Common myeloid progenitor, CD34-positive (primary cell): ENCODE measurements at regions not wholly inside any gene's neighbourhood (a gene's known extent, or its start where the extent isn't known, plus 50 kb on each side); places are given as distances from the start of the nearest gene placed in this dataset.

Source experiments
- CTCF ChIA-PET: fragments of 350-600 bp; sonication (Branson Sonifier 250); formaldehyde crosslinking; loops from one replicate; lab custom pipeline; 2021; ENCODE audit warnings: antibody characterized with exemption; lab: Charles Lee
- POLR2A ChIA-PET: fragments of 350-600 bp; sonication (Branson Sonifier 250); formaldehyde crosslinking; loops from one replicate; lab custom pipeline; 2021; ENCODE audit warnings: antibody characterized with exemption; lab: Charles Lee
- DNase-seq, 3 donors: peaks; one replicate each; pipeline versions ENCODE4 v3.0.0 to v3.0.0-alpha.2; 2013
- H3K27ac ChIP-seq, 2 experiments: 1 replicate in 1 of 2; 2 replicates in 1 of 2; pipeline ENCODE4 v1.7.0; 2013; ENCODE audit warnings: inconsistent platforms in 2 of 2, low read length in 2 of 2, mild to moderate bottlenecking in 2 of 2, low read depth in 1 of 2, moderate library complexity in 1 of 2; ENCODE audit not compliant: severe bottlenecking in 2 of 2, insufficient read depth in 1 of 2, poor library complexity in 1 of 2
- H3K27me3 ChIP-seq, 5 experiments: replicated peaks in 2 of 5; 1 replicate in 3 of 5; 2 replicates in 2 of 5; pipeline versions ENCODE4 v1.6.1 to v1.7.0; 2013; ENCODE audit warnings: low read length in 4 of 5, mild to moderate bottlenecking in 2 of 5, moderate library complexity in 2 of 5, inconsistent platforms in 1 of 5; ENCODE audit not compliant: insufficient read depth in 5 of 5, control insufficient read depth in 4 of 5
- H3K36me3 ChIP-seq, 4 experiments: 1 replicate in 2 of 4; 2 replicates in 2 of 4; pipeline versions ENCODE4 v1.6.1 to v1.7.0; 2013; ENCODE audit warnings: low read length in 3 of 4, control low read depth in 1 of 4, mild to moderate bottlenecking in 1 of 4; ENCODE audit not compliant: control insufficient read depth in 4 of 4, insufficient read depth in 4 of 4
- H3K4me1 ChIP-seq, 4 experiments: 1 replicate in 3 of 4; 2 replicates in 1 of 4; pipeline versions ENCODE4 v1.6.1 to v1.7.1; 2013; ENCODE audit warnings: low read length in 3 of 4, mild to moderate bottlenecking in 3 of 4, control low read depth in 1 of 4, inconsistent platforms in 1 of 4, moderate library complexity in 1 of 4; ENCODE audit not compliant: control insufficient read depth in 4 of 4, insufficient read depth in 4 of 4; ENCODE audit errors: control extremely low read depth in 1 of 4
- H3K4me3 ChIP-seq, 7 experiments: 1 replicate in 4 of 7; 2 replicates in 3 of 7; pipeline versions ENCODE4 v1.5.1 to v1.7.0; 2013; ENCODE audit warnings: mild to moderate bottlenecking in 7 of 7, low read length in 6 of 7, moderate library complexity in 6 of 7, inconsistent platforms in 2 of 7, low read depth in 2 of 7, control low read depth in 1 of 7; ENCODE audit not compliant: insufficient read depth in 4 of 7, control insufficient read depth in 1 of 7; ENCODE audit errors: extremely low read depth in 1 of 7
- H3K9me3 ChIP-seq, 5 experiments: 1 replicate in 4 of 5; 2 replicates in 1 of 5; pipeline versions ENCODE4 v1.6.1 to v1.7.1; 2013; ENCODE audit warnings: low read length in 4 of 5, mild to moderate bottlenecking in 2 of 5, inconsistent platforms in 1 of 5, low read depth in 1 of 5, moderate library complexity in 1 of 5; ENCODE audit not compliant: control insufficient read depth in 4 of 5, insufficient read depth in 2 of 5; ENCODE audit errors: control extremely low read depth in 1 of 5
- WGBS: methylation state at CpG from one replicate; pipeline ENCODE4 v1.1.5; 2013; ENCODE audit not compliant: insufficient coverage; 5-methylcytosine and 5-hydroxymethylcytosine counted together

GRCh38 chr14:47872588-47872987, 197.2 kb upstream of the MDGA2 start:
- Histone ChIP-seq H3K27me3 (no peaks in the 10 kb centered on the region), H3K36me3 (no peaks in the 10 kb centered on the region), H3K4me1 (no peaks in the 10 kb centered on the region), H3K4me3 (no peak overlapping the region), H3K9me3 (no peaks in the 10 kb centered on the region), H3K27ac (no peak overlapping the region)
- CTCF ChIA-PET = no interaction called here
- DNase-seq = no peak
- 100% methylated on average over 1 of the region's 2 CpGs for WGBS
- POLR2A ChIA-PET = no interaction called here

- Histone ChIP-seq H3K4me3 (no peak overlapping the region), H3K36me3 (no peaks in the 10 kb centered on the region), H3K4me1 (no peaks in the 10 kb centered on the region), H3K9me3 (no peaks in the 10 kb centered on the region), H3K27ac (no peak overlapping the region), H3K27me3 (no peaks in the 10 kb centered on the region)
- ChIA-PET POLR2A (no interaction called here), CTCF (no interaction called here)
- DNase-seq = no peak
Measured at GRCh38 chr14:47863441-47863840, 188.0 kb upstream of the MDGA2 start.

GRCh38 chr14:47857646-47858045, 182.2 kb upstream of the MDGA2 start:
- Histone ChIP-seq H3K27ac (no peak overlapping the region), H3K4me1 (no peaks in the 10 kb centered on the region), H3K27me3 (no peaks in the 10 kb centered on the region), H3K4me3 (no peak overlapping the region), H3K9me3 (no peaks in the 10 kb centered on the region), H3K36me3 (no peaks in the 10 kb centered on the region)
- WGBS = 100% methylated on average over 2 of the region's 4 CpGs
- POLR2A ChIA-PET = no interaction called here
- CTCF ChIA-PET = no interaction called here
- no peak for DNase-seq

GRCh38 chr14:47852278-47852677, 176.9 kb upstream of the MDGA2 start:
- no CpG with 5 or more reads among the region's 1 CpG for WGBS

GRCh38 chr14:47846008-47846407, 170.6 kb upstream of the MDGA2 start:
- 84% methylated on average over 4 of the region's 4 CpGs for WGBS
- H3K9me3 ChIP-seq = peaks cover 0 to 5% (median 0%) of the 10 kb centered on the region in 5 experiments
- no peak overlapping the region for H3K4me3 ChIP-seq
- no peaks in the 10 kb centered on the region for H3K36me3 ChIP-seq
- H3K27me3 ChIP-seq = no peaks in the 10 kb centered on the region
- no peaks in the 10 kb centered on the region for H3K4me1 ChIP-seq
- POLR2A ChIA-PET = no interaction called here
- no peak for DNase-seq
- CTCF ChIA-PET = no interaction called here
- H3K27ac ChIP-seq = no peak overlapping the region

More at GRCh38 chr14:47852278-47852677, 176.9 kb upstream of the MDGA2 start:
- H3K27me3 ChIP-seq = no peaks in the 10 kb centered on the region
- no peak overlapping the region for H3K27ac ChIP-seq
- ChIA-PET CTCF (no interaction called here), POLR2A (no interaction called here)
- H3K36me3 ChIP-seq = no peaks in the 10 kb centered on the region
- no peaks in the 10 kb centered on the region for H3K4me1 ChIP-seq
- no peak for DNase-seq
- H3K4me3 ChIP-seq = no peak overlapping the region
- H3K9me3 ChIP-seq = no peaks in the 10 kb centered on the region

- DNase-seq = no peak
- no peaks in the 10 kb centered on the region for H3K4me1 ChIP-seq
- ChIA-PET CTCF (no interaction called here), POLR2A (no interaction called here)
- no peaks in the 10 kb centered on the region for H3K36me3 ChIP-seq
- WGBS = 67% methylated on average over 2 of the region's 2 CpGs
- H3K27me3 ChIP-seq = no peaks in the 10 kb centered on the region
- peaks cover 0 to 5% (median 0%) of the 10 kb centered on the region in 5 experiments for H3K9me3 ChIP-seq
- H3K4me3 ChIP-seq = no peak overlapping the region
- H3K27ac ChIP-seq = no peak overlapping the region
Measured at GRCh38 chr14:47843236-47843635, 167.8 kb upstream of the MDGA2 start.

GRCh38 chr14:47833011-47833410, 157.6 kb upstream of the MDGA2 start:
- Histone ChIP-seq H3K4me1 (no peaks in the 10 kb centered on the region), H3K36me3 (no peaks in the 10 kb centered on the region), H3K4me3 (no peak overlapping the region), H3K27ac (no peak overlapping the region), H3K27me3 (no peaks in the 10 kb centered on the region), H3K9me3 (peaks cover 0 to 3% (median 0%) of the 10 kb centered on the region in 5 experiments)
- ChIA-PET CTCF (no interaction called here), POLR2A (no interaction called here)
- no peak for DNase-seq
